ENCODE measurements at regions not wholly inside any gene's neighbourhood (a gene's known extent, or its start where the extent isn't known, plus 50 kb on each side); places are given as distances from the start of the nearest gene placed in this dataset.

- no peak for DNase-seq
- Histone ChIP-seq H3K36me3 (no peaks in the 10 kb centered on the region), H3K27me3 (no peaks in the 10 kb centered on the region), H3K9me3 (no peaks in the 10 kb centered on the region), H3K4me1 (no peaks in the 10 kb centered on the region), H3K27ac (no peak overlapping the region), H3K4me3 (no peak overlapping the region)
- intact Hi-C loops (cut with DNase I), result no loop called here
- no peak for TF ChIP-seq POLR2A (IDR thresholded peaks at IDR 0.05)
- TF ChIP-seq CTCF (IDR thresholded peaks at IDR 0.05), result no peak
- no peak for TF ChIP-seq POLR2AphosphoS5 (IDR thresholded peaks at IDR 0.05)
- no peak for TF ChIP-seq EP300 (IDR thresholded peaks at IDR 0.05)
Observed at GRCh38 chr12:91493308-91493707, 310.7 kb upstream of the DCN start.

GRCh38 chr12:91492648-91493047 lies 310.0 kb upstream of the DCN start:
- H3K27me3 ChIP-seq, result no peaks in the 10 kb centered on the region
- no peak for DNase-seq
- intact Hi-C loops (cut with DNase I), result no loop called here
- no peaks in the 10 kb centered on the region for H3K36me3 ChIP-seq
- H3K4me3 ChIP-seq, result no peak overlapping the region
- H3K9me3 ChIP-seq, result no peaks in the 10 kb centered on the region
- H3K27ac ChIP-seq, result no peak overlapping the region
- 13 to 64% methylated on average over 1 of the region's 1 CpG for WGBS, 2 donors
- no peak for TF ChIP-seq POLR2A (IDR thresholded peaks at IDR 0.05)
- no peak for TF ChIP-seq CTCF (IDR thresholded peaks at IDR 0.05)
- TF ChIP-seq EP300 (IDR thresholded peaks at IDR 0.05), result no peak
- TF ChIP-seq POLR2AphosphoS5 (IDR thresholded peaks at IDR 0.05), result no peak
- no peaks in the 10 kb centered on the region for H3K4me1 ChIP-seq

GRCh38 chr12:91490667-91491311 lies 308.2 kb upstream of the DCN start:
- Histone ChIP-seq H3K36me3 (no peaks in the 10 kb centered on the region), H3K4me1 (no peaks in the 10 kb centered on the region), H3K4me3 (no peak overlapping the region), H3K27me3 (no peaks in the 10 kb centered on the region), H3K27ac (no peak overlapping the region), H3K9me3 (no peaks in the 10 kb centered on the region)
- TF ChIP-seq POLR2A (IDR thresholded peaks at IDR 0.05), result no peak
- TF ChIP-seq EP300 (IDR thresholded peaks at IDR 0.05), result no peak
- no peak for TF ChIP-seq POLR2AphosphoS5 (IDR thresholded peaks at IDR 0.05)
- TF ChIP-seq CTCF (IDR thresholded peaks at IDR 0.05), result no peak
- intact Hi-C loops (cut with DNase I), result no loop called here
- WGBS, 2 donors, result 88 to 94% methylated on average over 4 of the region's 4 CpGs
- DNase-seq, result no peak

GRCh38 chr12:91483471-91483985 lies 300.9 kb upstream of the DCN start:
- Histone ChIP-seq H3K4me3 (no peak overlapping the region), H3K27me3 (no peaks in the 10 kb centered on the region), H3K9me3 (no peaks in the 10 kb centered on the region), H3K36me3 (no peaks in the 10 kb centered on the region), H3K4me1 (no peaks in the 10 kb centered on the region), H3K27ac (no peak overlapping the region)
- intact Hi-C loops (cut with DNase I), result no loop called here
- no peak for DNase-seq
- TF ChIP-seq POLR2A (IDR thresholded peaks at IDR 0.05) (no peak), EP300 (IDR thresholded peaks at IDR 0.05) (no peak), POLR2AphosphoS5 (IDR thresholded peaks at IDR 0.05) (no peak), CTCF (IDR thresholded peaks at IDR 0.05) (no peak)
- 89 to 95% methylated on average over 6 of the region's 6 CpGs for WGBS, 2 donors

- no peak overlapping the region for H3K4me3 ChIP-seq
- no peaks in the 10 kb centered on the region for H3K36me3 ChIP-seq
- H3K27me3 ChIP-seq, result no peaks in the 10 kb centered on the region
- DNase-seq, result no peak
- no peaks in the 10 kb centered on the region for H3K4me1 ChIP-seq
- no peak for TF ChIP-seq EP300 (IDR thresholded peaks at IDR 0.05)
- TF ChIP-seq POLR2A (IDR thresholded peaks at IDR 0.05), result no peak
- no peak for TF ChIP-seq CTCF (IDR thresholded peaks at IDR 0.05)
- no peak for TF ChIP-seq POLR2AphosphoS5 (IDR thresholded peaks at IDR 0.05)
- intact Hi-C loops (cut with DNase I), result no loop called here
- H3K27ac ChIP-seq, result no peak overlapping the region
- H3K9me3 ChIP-seq, result no peaks in the 10 kb centered on the region
- 13 to 63% methylated on average over 1 of the region's 1 CpG for WGBS, 2 donors
Observed at GRCh38 chr12:91482231-91482630, 299.6 kb upstream of the DCN start.

Data from sigmoid colon (tissue), 6 donors.